HG02840 (cell line): ENCODE measurements at regions not wholly inside any gene's neighbourhood (a gene's known extent, or its start where the extent isn't known, plus 50 kb on each side); places are given as distances from the start of the nearest gene placed in this dataset.
A peak's percentile ranks its signal among the peaks of the same experiment; 100 is the strongest.
"Not testable (repeated sequence)": the region's sequence is repeated elsewhere in the genome, so short reads cannot be mapped to it uniquely, and the experiment has no call there.

Experiments
- ATAC-seq: cut with Tn5 transposase; IDR thresholded peaks from one replicate; pipeline ENCODE4 v1.9.1; 2021; ENCODE audit warnings: mild to moderate bottlenecking, moderate library complexity, moderate number of reproducible peaks; ENCODE audit not compliant: unreplicated experiment, low FRiP score

GRCh38 chr14:99995700-99996356, 69.4 kb upstream of the EVL start:
- peak; percentile 96 for ATAC-seq

- ATAC-seq: no peak
Measured at GRCh38 chr14:99996951-99997571, 68.2 kb upstream of the EVL start.

GRCh38 chr14:100000398-100000797, 64.8 kb upstream of the EVL start:
- not testable (repeated sequence) for ATAC-seq

- ATAC-seq: no peak
Measured at GRCh38 chr14:100004392-100004791, 60.8 kb upstream of the EVL start.

GRCh38 chr14:100007254-100007653, 58.0 kb upstream of the EVL start:
- no peak for ATAC-seq

- ATAC-seq: not testable (repeated sequence)
Measured at GRCh38 chr14:100009802-100010201, 55.4 kb upstream of the EVL start.

- no peak for ATAC-seq
Measured at GRCh38 chr14:100010679-100011078, 54.5 kb upstream of the EVL start.

- no peak for ATAC-seq
Measured at GRCh38 chr14:100011628-100012325, 53.4 kb upstream of the EVL start.

GRCh38 chr14:100012478-100013327, 52.5 kb upstream of the EVL start:
- no peak for ATAC-seq

GRCh38 chr14:100015251-100015655, 50.0 kb upstream of the EVL start:
- no peak for ATAC-seq
